Esophagus squamous epithelium (tissue), 5 donors: ENCODE measurements at regions not wholly inside any gene's neighbourhood (a gene's known extent, or its start where the extent isn't known, plus 50 kb on each side); places are given as distances from the start of the nearest gene placed in this dataset.

Source experiments
- DNase-seq: peaks from one replicate; lab custom pipeline; 2025; lab: John Stamatoyannopoulos, UW
- H3K27ac ChIP-seq, 4 donors: fragments of 200-600 bp; sonication (generic); one replicate each; pipeline ENCODE4 v1.5.1; 2016 to 2019; ENCODE audit warnings: mild to moderate bottlenecking in 1 of 4
- H3K27me3 ChIP-seq, 4 donors: fragments of 200-600 bp; sonication (generic); 1 replicate in 3 of 4; 2 replicates in 1 of 4; pipeline versions ENCODE4 v1.5.1 to v1.6.0; 2017 to 2021; ENCODE audit warnings: antibody characterized with exemption in 1 of 4
- H3K36me3 ChIP-seq, 3 donors: fragments of 200-600 bp; sonication (generic); one replicate each; pipeline ENCODE4 v1.5.1; 2016 to 2019
- H3K4me1 ChIP-seq, 3 donors: fragments of 200-600 bp; sonication (generic); one replicate each; pipeline ENCODE4 v1.5.1; 2017 to 2019
- H3K4me3 ChIP-seq, 4 donors: fragments of 200-600 bp; sonication (generic); 1 replicate in 3 of 4; 2 replicates in 1 of 4; pipeline ENCODE4 v1.5.1; 2016 to 2019; ENCODE audit warnings: mild to moderate bottlenecking in 2 of 4, moderate library complexity in 1 of 4
- H3K9me3 ChIP-seq, 3 donors: fragments of 200-600 bp; sonication (generic); one replicate each; pipeline ENCODE4 v1.5.1; 2016 to 2019
- CTCF ChIP-seq, 6 experiments: fragments of 450-650 bp in 4 of 6; fragments of 200-600 bp in 2 of 6; sonication (generic) in 2 of 6; IDR thresholded peaks; one replicate each; pipeline ENCODE4 v1.5.1; 2016 to 2019; ENCODE audit warnings: antibody characterized with exemption in 6 of 6, mild to moderate bottlenecking in 4 of 6, moderate library complexity in 4 of 6
- POLR2A ChIP-seq, 4 donors: fragments of 450-650 bp; IDR thresholded peaks; one replicate each; pipeline ENCODE4 v1.6.1; 2017; ENCODE audit warnings: antibody characterized with exemption in 4 of 4, mild to moderate bottlenecking in 4 of 4, moderate library complexity in 3 of 4
- WGBS, 2 donors: methylation state at CpG; one replicate each; pipeline ENCODE4 v1.1.5; 2018; 5-methylcytosine and 5-hydroxymethylcytosine counted together
- intact Hi-C: fragments of 100-400 bp; cut with DNase I; formaldehyde crosslinking; loops from one replicate; pipeline ENCODE4 v1.15.0; 2022
- donor health status: DM: yes; HTN: yes; CAD: no.

- 30 to 51% methylated on average over 18 to 19 of the region's 20 CpGs for WGBS, 2 donors
- no peak overlapping the region for H3K4me3 ChIP-seq
- H3K9me3 ChIP-seq: no peaks in the 10 kb centered on the region
- H3K27me3 ChIP-seq: peaks cover 0 to 68% (median 3%) of the 10 kb centered on the region in 4 donors
- intact Hi-C loops: no loop called here
- no peak for DNase-seq
- no peak overlapping the region for H3K27ac ChIP-seq
- TF ChIP-seq POLR2A (IDR thresholded peaks at IDR 0.05) (no peak), CTCF (IDR thresholded peaks at IDR 0.05) (no peak)
- H3K36me3 ChIP-seq: no peaks in the 10 kb centered on the region
- peaks cover 0 to 9% (median 0%) of the 10 kb centered on the region in 3 donors for H3K4me1 ChIP-seq
Measured at GRCh38 chr16:73543970-73544599, 496.2 kb upstream of the ZFHX3 start.

GRCh38 chr16:73543331-73543969 is 495.5 kb upstream of the ZFHX3 start:
- TF ChIP-seq CTCF (IDR thresholded peaks at IDR 0.05) (no peak), POLR2A (IDR thresholded peaks at IDR 0.05) (no peak)
- 69 to 71% methylated on average over 9 to 10 of the region's 10 CpGs for WGBS, 2 donors

GRCh38 chr16:73542885-73543284 is 495.0 kb upstream of the ZFHX3 start:
- peaks cover 0 to 9% (median 0%) of the 10 kb centered on the region in 3 donors for H3K4me1 ChIP-seq
- intact Hi-C loops: no loop called here
- 84 to 90% methylated on average over 8 of the region's 8 CpGs for WGBS, 2 donors
- H3K9me3 ChIP-seq: no peaks in the 10 kb centered on the region
- TF ChIP-seq CTCF (IDR thresholded peaks at IDR 0.05): no peak
- TF ChIP-seq POLR2A (IDR thresholded peaks at IDR 0.05): no peak
- DNase-seq: no peak
- H3K36me3 ChIP-seq: no peaks in the 10 kb centered on the region
- H3K27ac ChIP-seq: no peak overlapping the region
- peaks cover 0 to 56% (median 3%) of the 10 kb centered on the region in 4 donors for H3K27me3 ChIP-seq
- no peak overlapping the region for H3K4me3 ChIP-seq

More at GRCh38 chr16:73543331-73543969, 495.5 kb upstream of the ZFHX3 start:
- no peaks in the 10 kb centered on the region for H3K9me3 ChIP-seq
- peaks cover 0 to 61% (median 3%) of the 10 kb centered on the region in 4 donors for H3K27me3 ChIP-seq
- no peak overlapping the region for H3K4me3 ChIP-seq
- H3K36me3 ChIP-seq: no peaks in the 10 kb centered on the region
- no peak for DNase-seq
- intact Hi-C loops: no loop called here
- peaks cover 0 to 9% (median 0%) of the 10 kb centered on the region in 3 donors for H3K4me1 ChIP-seq
- no peak overlapping the region for H3K27ac ChIP-seq

GRCh38 chr16:73537921-73538320 is 490.0 kb upstream of the ZFHX3 start:
- Histone ChIP-seq H3K27me3 (peaks cover 0 to 6% (median 0%) of the 10 kb centered on the region in 4 donors), H3K9me3 (no peaks in the 10 kb centered on the region), H3K27ac (no peak overlapping the region), H3K4me1 (no peaks in the 10 kb centered on the region), H3K4me3 (no peak overlapping the region), H3K36me3 (no peaks in the 10 kb centered on the region)
- intact Hi-C loops: no loop called here
- WGBS, 2 donors: 86 to 94% methylated on average over 3 of the region's 3 CpGs
- no peak for TF ChIP-seq CTCF (IDR thresholded peaks at IDR 0.05)
- TF ChIP-seq POLR2A (IDR thresholded peaks at IDR 0.05): no peak
- DNase-seq: no peak

- no peak for TF ChIP-seq POLR2A (IDR thresholded peaks at IDR 0.05)
- H3K4me1 ChIP-seq: no peaks in the 10 kb centered on the region
- 71 to 83% methylated on average over 3 of the region's 3 CpGs for WGBS, 2 donors
- intact Hi-C loops: no loop called here
- H3K36me3 ChIP-seq: no peaks in the 10 kb centered on the region
- DNase-seq: no peak
- no peak overlapping the region for H3K4me3 ChIP-seq
- H3K9me3 ChIP-seq: no peaks in the 10 kb centered on the region
- no peak overlapping the region for H3K27ac ChIP-seq
- peaks cover 0 to under 1% (median 0%) of the 10 kb centered on the region in 4 donors for H3K27me3 ChIP-seq
Measured at GRCh38 chr16:73536931-73537330, 489.0 kb upstream of the ZFHX3 start.
